ENCODE measurements at regions not wholly inside any gene's neighbourhood (a gene's known extent, or its start where the extent isn't known, plus 50 kb on each side); places are given as distances from the start of the nearest gene placed in this dataset.

- no peak overlapping the region for H3K4me3 ChIP-seq
- no peaks in the 10 kb centered on the region for H3K36me3 ChIP-seq
- H3K9me3 ChIP-seq, result no peaks in the 10 kb centered on the region
- TF ChIP-seq CTCF (IDR thresholded peaks at IDR 0.05), result peak in 1 of 2 donors; percentile 37
- H3K4me1 ChIP-seq, result no peaks in the 10 kb centered on the region
- DNase-seq (ENCODE audit: low spot score), result no peak
- no peaks in the 10 kb centered on the region for H3K27me3 ChIP-seq
- H3K27ac ChIP-seq, result no peak overlapping the region
Observed at GRCh38 chr13:80962855-80963254, 621.9 kb upstream of the SPRY2 start.

GRCh38 chr13:80962173-80962572 lies 621.2 kb upstream of the SPRY2 start:
- no peak overlapping the region for H3K4me3 ChIP-seq
- H3K9me3 ChIP-seq, result no peaks in the 10 kb centered on the region
- no peaks in the 10 kb centered on the region for H3K27me3 ChIP-seq
- no peak for DNase-seq (ENCODE audit: low spot score)
- H3K27ac ChIP-seq, result no peak overlapping the region
- no peaks in the 10 kb centered on the region for H3K36me3 ChIP-seq
- TF ChIP-seq CTCF (IDR thresholded peaks at IDR 0.05), result no peak
- H3K4me1 ChIP-seq, result no peaks in the 10 kb centered on the region

GRCh38 chr13:80957019-80957655 lies 616.2 kb upstream of the SPRY2 start:
- Histone ChIP-seq H3K4me1 (no peaks in the 10 kb centered on the region), H3K4me3 (no peak overlapping the region), H3K27me3 (no peaks in the 10 kb centered on the region), H3K9me3 (no peaks in the 10 kb centered on the region), H3K27ac (no peak overlapping the region), H3K36me3 (no peaks in the 10 kb centered on the region)
- no peak for DNase-seq (ENCODE audit: low spot score)
- no peak for TF ChIP-seq CTCF (IDR thresholded peaks at IDR 0.05)

- TF ChIP-seq CTCF (IDR thresholded peaks at IDR 0.05), result no peak
- Histone ChIP-seq H3K9me3 (no peaks in the 10 kb centered on the region), H3K27ac (no peak overlapping the region)
Observed at GRCh38 chr13:80955501-80955900, 614.6 kb upstream of the SPRY2 start.

GRCh38 chr13:80952158-80952557 lies 611.2 kb upstream of the SPRY2 start:
- no peak for TF ChIP-seq CTCF (IDR thresholded peaks at IDR 0.05)
- Histone ChIP-seq H3K27me3 (no peaks in the 10 kb centered on the region), H3K4me1 (no peaks in the 10 kb centered on the region), H3K27ac (no peak overlapping the region), H3K4me3 (no peak overlapping the region), H3K9me3 (no peaks in the 10 kb centered on the region), H3K36me3 (no peaks in the 10 kb centered on the region)
- no peak for DNase-seq (ENCODE audit: low spot score)

More at GRCh38 chr13:80955501-80955900, 614.6 kb upstream of the SPRY2 start:
- no peak for DNase-seq (ENCODE audit: low spot score)
- H3K27me3 ChIP-seq, result no peaks in the 10 kb centered on the region
- no peaks in the 10 kb centered on the region for H3K4me1 ChIP-seq
- H3K36me3 ChIP-seq, result no peaks in the 10 kb centered on the region
- H3K4me3 ChIP-seq, result no peak overlapping the region
